ENCODE measurements at regions not wholly inside any gene's neighbourhood (a gene's known extent, or its start where the extent isn't known, plus 50 kb on each side); places are given as distances from the start of the nearest gene placed in this dataset.

- no peak for TF ChIP-seq POLR2A (IDR thresholded peaks at IDR 0.05)
- no peak for TF ChIP-seq CTCF (IDR thresholded peaks at IDR 0.05 in 8 of 11, conservative IDR thresholded peaks at IDR 0.05 in 3 of 11)
Measured at GRCh38 chr16:73298562-73298961, 250.6 kb upstream of the ZFHX3 start.

All from spleen (tissue), 7 donors.